Ascending aorta (tissue), 2 donors: ENCODE measurements at regions not wholly inside any gene's neighbourhood (a gene's known extent, or its start where the extent isn't known, plus 50 kb on each side); places are given as distances from the start of the nearest gene placed in this dataset.

Source experiments
- DNase-seq, 2 donors: peaks; one replicate each; pipeline ENCODE4 v3.0.0-alpha.2; 2019; ENCODE audit warnings: low spot score in 2 of 2
- H3K27ac ChIP-seq, 2 donors: fragments of 200-600 bp; sonication (generic); one replicate each; pipeline ENCODE4 v1.5.1; 2016 to 2017; ENCODE audit warnings: mild to moderate bottlenecking in 1 of 2
- H3K27me3 ChIP-seq: fragments of 200-600 bp; sonication (generic); one replicate; pipeline ENCODE4 v1.5.1; 2017
- H3K36me3 ChIP-seq, 2 donors: fragments of 200-600 bp; sonication (generic); one replicate each; pipeline ENCODE4 v1.5.1; 2016
- H3K4me1 ChIP-seq, 2 donors: fragments of 200-600 bp; sonication (generic); one replicate each; pipeline ENCODE4 v1.5.1; 2016 to 2017; ENCODE audit warnings: mild to moderate bottlenecking in 1 of 2
- H3K4me3 ChIP-seq, 2 donors: fragments of 200-600 bp; sonication (generic); one replicate each; pipeline ENCODE4 v1.5.1; 2016 to 2017; ENCODE audit warnings: mild to moderate bottlenecking in 1 of 2
- H3K9me3 ChIP-seq, 2 donors: fragments of 200-600 bp; sonication (generic); one replicate each; pipeline ENCODE4 v1.5.1; 2016
- intact Hi-C: fragments of 100-400 bp; cut with DNase I; formaldehyde crosslinking; loops from one replicate; pipeline ENCODE4 v1.15.1; 2023
- TF ChIP-seq, protein P1 (sequence below), 3 experiments: fragments of 200-600 bp in 2 of 3; fragments of 450-650 bp in 1 of 3; sonication (generic) in 2 of 3; IDR thresholded peaks; one replicate each; pipeline ENCODE4 v1.5.1; 2016 to 2019; ENCODE audit warnings: antibody characterized with exemption in 3 of 3, mild to moderate bottlenecking in 1 of 3, moderate library complexity in 1 of 3

DNA sequence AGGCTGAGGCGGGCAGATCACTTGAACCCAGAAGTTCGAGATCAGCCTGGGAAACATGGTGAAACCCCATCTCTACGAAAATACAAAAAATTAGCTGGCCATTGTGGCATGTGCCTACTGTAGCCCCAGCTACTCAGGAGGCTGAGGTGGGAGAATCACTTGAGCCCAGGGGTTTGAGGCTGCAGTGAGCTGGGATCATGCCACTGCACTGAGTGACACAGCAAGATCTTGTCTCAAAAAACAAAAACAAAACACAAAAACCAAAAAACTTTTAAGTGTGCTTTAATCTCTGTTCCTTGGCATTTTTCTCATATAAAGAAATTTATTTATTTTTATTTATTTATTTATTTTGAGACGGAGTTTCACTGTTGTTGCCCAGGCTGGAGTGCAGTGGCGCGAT, 208.2 kb downstream of the URB2 start:
- Histone ChIP-seq H3K4me3 (no peak overlapping the region), H3K4me1 (peaks cover 0 to 11% of the 10 kb centered on the region in 2 donors), H3K9me3 (no peaks in the 10 kb centered on the region), H3K27ac (no peak overlapping the region), H3K36me3 (no peaks in the 10 kb centered on the region), H3K27me3 (no peaks in the 10 kb centered on the region)
- TF ChIP-seq, protein P1, sequence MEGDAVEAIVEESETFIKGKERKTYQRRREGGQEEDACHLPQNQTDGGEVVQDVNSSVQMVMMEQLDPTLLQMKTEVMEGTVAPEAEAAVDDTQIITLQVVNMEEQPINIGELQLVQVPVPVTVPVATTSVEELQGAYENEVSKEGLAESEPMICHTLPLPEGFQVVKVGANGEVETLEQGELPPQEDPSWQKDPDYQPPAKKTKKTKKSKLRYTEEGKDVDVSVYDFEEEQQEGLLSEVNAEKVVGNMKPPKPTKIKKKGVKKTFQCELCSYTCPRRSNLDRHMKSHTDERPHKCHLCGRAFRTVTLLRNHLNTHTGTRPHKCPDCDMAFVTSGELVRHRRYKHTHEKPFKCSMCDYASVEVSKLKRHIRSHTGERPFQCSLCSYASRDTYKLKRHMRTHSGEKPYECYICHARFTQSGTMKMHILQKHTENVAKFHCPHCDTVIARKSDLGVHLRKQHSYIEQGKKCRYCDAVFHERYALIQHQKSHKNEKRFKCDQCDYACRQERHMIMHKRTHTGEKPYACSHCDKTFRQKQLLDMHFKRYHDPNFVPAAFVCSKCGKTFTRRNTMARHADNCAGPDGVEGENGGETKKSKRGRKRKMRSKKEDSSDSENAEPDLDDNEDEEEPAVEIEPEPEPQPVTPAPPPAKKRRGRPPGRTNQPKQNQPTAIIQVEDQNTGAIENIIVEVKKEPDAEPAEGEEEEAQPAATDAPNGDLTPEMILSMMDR (IDR thresholded peaks at IDR 0.05), result no peak
- intact Hi-C loops, result no loop called here
- DNase-seq, result no peak

DNA sequence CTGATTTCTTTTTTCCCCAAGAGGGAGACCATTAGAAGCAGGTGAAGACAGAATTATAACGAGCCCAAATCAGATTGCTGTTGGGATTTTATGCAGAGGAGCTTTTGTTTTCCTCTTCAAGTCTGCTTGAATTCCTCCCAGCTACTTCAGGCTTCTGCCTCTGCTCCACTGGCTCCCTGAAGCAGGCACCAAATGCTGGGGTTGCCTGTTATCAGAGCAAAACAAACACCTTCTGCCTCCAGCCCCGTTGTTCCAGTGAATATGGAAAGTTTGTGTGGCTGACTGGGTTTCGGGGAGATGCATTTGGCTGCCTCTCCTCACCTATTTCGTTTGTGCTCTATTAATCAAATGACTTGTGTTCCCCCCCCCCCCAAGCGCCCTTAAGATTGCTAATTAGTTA, 209.2 kb downstream of the URB2 start:
- Histone ChIP-seq H3K27ac (no peak overlapping the region), H3K27me3 (no peaks in the 10 kb centered on the region), H3K9me3 (no peaks in the 10 kb centered on the region), H3K4me1 (peaks cover 0 to 3% of the 10 kb centered on the region in 2 donors), H3K36me3 (no peaks in the 10 kb centered on the region), H3K4me3 (no peak overlapping the region)
- intact Hi-C loops, result no loop called here
- no peak for DNase-seq
- TF ChIP-seq, protein P1 (IDR thresholded peaks at IDR 0.05), result no peak

DNA sequence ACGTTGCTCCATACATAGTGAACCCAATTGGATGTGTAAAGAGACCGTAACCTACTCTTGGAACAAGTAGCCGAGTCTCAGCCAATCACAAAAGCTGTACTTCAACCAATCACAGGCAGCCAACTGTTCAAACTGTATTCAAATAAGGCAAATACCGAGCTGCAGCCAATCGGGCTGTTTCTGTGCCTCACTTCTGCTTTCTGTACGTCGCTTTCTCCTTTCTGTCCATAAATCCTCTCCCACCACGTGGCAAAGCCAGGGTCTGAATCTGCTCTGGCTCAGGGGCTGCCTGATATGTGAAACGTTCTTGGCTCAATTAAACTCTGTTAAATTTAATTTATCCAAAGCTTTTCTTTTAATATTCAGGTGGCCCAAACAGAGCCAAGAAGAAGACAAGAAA, 210.3 kb downstream of the URB2 start:
- intact Hi-C loops, result no loop called here
- H3K4me1 ChIP-seq, result no peaks in the 10 kb centered on the region
- no peak for DNase-seq
- no peaks in the 10 kb centered on the region for H3K27me3 ChIP-seq
- no peaks in the 10 kb centered on the region for H3K9me3 ChIP-seq
- H3K27ac ChIP-seq, result no peak overlapping the region
- no peaks in the 10 kb centered on the region for H3K36me3 ChIP-seq
- TF ChIP-seq, protein P1 (IDR thresholded peaks at IDR 0.05), result no peak
- H3K4me3 ChIP-seq, result no peak overlapping the region

DNA sequence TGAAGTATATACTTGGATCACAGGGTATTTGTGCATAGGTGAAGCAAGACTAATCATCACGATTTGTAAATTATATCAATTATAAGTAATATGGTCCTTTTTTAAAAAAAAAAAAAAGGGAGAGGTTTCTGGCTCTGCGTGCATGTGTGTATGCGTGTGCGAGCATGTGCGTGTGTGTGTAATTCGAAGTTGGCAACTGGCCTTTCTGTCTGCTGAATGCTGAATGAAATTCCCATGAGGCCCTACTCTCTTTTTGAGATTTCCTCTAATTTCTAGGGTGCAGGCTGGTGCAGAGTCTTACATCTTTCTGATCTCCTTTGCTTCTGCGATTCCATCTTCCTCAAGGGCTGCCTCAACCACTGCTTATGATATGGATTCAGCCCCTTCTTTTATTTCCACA, 212.2 kb downstream of the URB2 start:
- TF ChIP-seq, protein P1 (IDR thresholded peaks at IDR 0.05), result no peak
- no peak overlapping the region for H3K27ac ChIP-seq

DNA sequence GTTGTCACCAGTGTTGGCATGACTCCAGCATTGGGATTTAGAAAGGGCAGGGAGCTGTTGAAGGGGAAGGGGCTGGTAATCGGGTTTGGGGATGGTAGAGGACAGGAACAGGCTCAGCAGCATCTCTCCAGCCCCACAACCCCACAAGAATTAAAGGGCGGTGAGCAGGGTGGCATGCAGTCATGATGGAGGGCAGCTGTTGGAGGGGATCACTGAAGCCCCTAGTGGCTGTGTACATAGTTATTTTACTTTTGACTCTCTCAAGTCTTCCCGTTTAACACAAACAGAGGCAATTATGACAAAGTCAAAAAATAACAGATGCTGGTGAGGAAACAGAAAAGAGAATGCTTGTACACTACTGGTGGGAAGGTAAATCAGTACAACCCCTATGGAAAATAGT, 213.8 kb downstream of the URB2 start:
- Histone ChIP-seq H3K9me3 (no peaks in the 10 kb centered on the region), H3K27me3 (no peaks in the 10 kb centered on the region), H3K27ac (no peak overlapping the region), H3K4me1 (peaks cover 0 to 6% of the 10 kb centered on the region in 2 donors), H3K4me3 (no peak overlapping the region), H3K36me3 (no peaks in the 10 kb centered on the region)
- DNase-seq, result no peak
- intact Hi-C loops, result no loop called here
- TF ChIP-seq, protein P1 (IDR thresholded peaks at IDR 0.05), result no peak

More for the DNA sequence above, 212.2 kb downstream of the URB2 start:
- Histone ChIP-seq H3K27me3 (no peaks in the 10 kb centered on the region), H3K9me3 (no peaks in the 10 kb centered on the region), H3K36me3 (no peaks in the 10 kb centered on the region), H3K4me1 (no peaks in the 10 kb centered on the region), H3K4me3 (no peak overlapping the region)
- no peak for DNase-seq
- intact Hi-C loops, result no loop called here

DNA sequence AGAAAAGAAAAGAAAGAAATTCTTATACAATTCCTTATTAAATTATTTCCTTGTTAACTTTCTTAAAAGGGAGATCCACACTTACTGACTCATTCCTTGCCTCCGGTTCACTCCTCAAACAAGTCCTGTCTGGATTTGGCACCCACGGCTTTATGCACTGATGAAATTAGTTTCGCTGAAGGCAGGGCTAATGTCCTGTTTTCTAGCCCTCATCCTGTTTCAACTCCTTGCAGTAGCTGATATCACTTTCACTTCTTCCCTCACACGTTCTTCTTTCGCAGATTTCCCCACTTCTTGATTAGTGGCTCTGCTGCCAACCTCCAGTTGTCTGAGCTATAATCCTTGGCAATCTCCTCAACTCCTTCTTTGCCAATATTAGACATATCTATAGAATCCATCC, 215.2 kb downstream of the URB2 start:
- intact Hi-C loops, result no loop called here
- H3K36me3 ChIP-seq, result no peaks in the 10 kb centered on the region
- peaks cover 0 to 11% of the 10 kb centered on the region in 2 donors for H3K4me1 ChIP-seq
- H3K4me3 ChIP-seq, result no peak overlapping the region
- no peak overlapping the region for H3K27ac ChIP-seq
- H3K27me3 ChIP-seq, result no peaks in the 10 kb centered on the region
- H3K9me3 ChIP-seq, result no peaks in the 10 kb centered on the region
- no peak for DNase-seq
- TF ChIP-seq, protein P1 (IDR thresholded peaks at IDR 0.05), result no peak
